H9 (cell line): ENCODE measurements at regions not wholly inside any gene's neighbourhood (a gene's known extent, or its start where the extent isn't known, plus 50 kb on each side); places are given as distances from the start of the nearest gene placed in this dataset.
"Not testable (repeated sequence)": the region's sequence is repeated elsewhere in the genome, so short reads cannot be mapped to it uniquely, and the experiment has no call there.

ENCODE experiments used
- DNase-seq: peaks from one replicate; pipeline ENCODE4 v3.0.0-alpha.2; 2017
- H2AFZ ChIP-seq: one replicate; pipeline ENCODE4 v1.6.1; 2013; ENCODE audit warnings: mild to moderate bottlenecking, low read length, control low read depth, moderate library complexity
- H2AK5ac ChIP-seq: 2 replicates; pipeline ENCODE4 v1.6.1; 2013; ENCODE audit warnings: low read length, control low read depth, mixed read lengths; ENCODE audit not compliant: insufficient read length
- H2BK120ac ChIP-seq: one replicate; pipeline ENCODE4 v1.6.1; 2013; ENCODE audit warnings: low read depth, mild to moderate bottlenecking, low read length, control low read depth, inconsistent platforms; ENCODE audit not compliant: poor library complexity, severe bottlenecking
- H2BK12ac ChIP-seq: 2 replicates; pipeline ENCODE4 v1.6.1; 2013; ENCODE audit warnings: low read length, control low read depth, mixed read lengths, low read depth; ENCODE audit not compliant: insufficient read length
- H2BK15ac ChIP-seq: 2 replicates; pipeline ENCODE4 v1.6.1; 2013; ENCODE audit warnings: low read depth, low read length, control low read depth
- H2BK20ac ChIP-seq: one replicate; pipeline ENCODE4 v1.6.1; 2013; ENCODE audit warnings: low read depth, mild to moderate bottlenecking, low read length, control low read depth, inconsistent platforms; ENCODE audit not compliant: poor library complexity, severe bottlenecking
- H2BK5ac ChIP-seq: 2 replicates; pipeline ENCODE4 v1.6.1; 2013; ENCODE audit warnings: low read length, control low read depth, mixed read lengths; ENCODE audit not compliant: insufficient read length
- H3K14ac ChIP-seq: 2 replicates; pipeline ENCODE4 v1.6.1; 2013; ENCODE audit warnings: low read length, control low read depth; ENCODE audit not compliant: insufficient read depth
- H3K18ac ChIP-seq: 2 replicates; pipeline ENCODE4 v1.6.1; 2013; ENCODE audit warnings: low read depth, mild to moderate bottlenecking, mixed read lengths, low read length, control low read depth; ENCODE audit not compliant: insufficient read length
- H3K23ac ChIP-seq: 2 replicates; pipeline ENCODE4 v1.6.1; 2013; ENCODE audit warnings: low read length, control low read depth, mixed read lengths, low read depth; ENCODE audit not compliant: insufficient read length
- H3K23me2 ChIP-seq: 2 replicates; pipeline ENCODE4 v1.6.1; 2013; ENCODE audit warnings: low read depth, mild to moderate bottlenecking, mixed read lengths, low read length, control low read depth; ENCODE audit not compliant: insufficient read length, poor library complexity, severe bottlenecking
- H3K27ac ChIP-seq: 2 replicates; pipeline ENCODE4 v1.5.1; 2013; ENCODE audit warnings: low read length, control low read depth, mixed read lengths, low read depth; ENCODE audit not compliant: insufficient read length
- H3K27me3 ChIP-seq: 2 replicates; pipeline ENCODE4 v1.6.1; 2013; ENCODE audit warnings: low read length, control low read depth, inconsistent platforms; ENCODE audit not compliant: insufficient read depth
- H3K4ac ChIP-seq: 2 replicates; pipeline ENCODE4 v1.6.1; 2013; ENCODE audit warnings: low read depth, mild to moderate bottlenecking, control low read depth, inconsistent platforms, low read length, moderate library complexity
- H3K4me1 ChIP-seq: 2 replicates; pipeline ENCODE4 v1.6.1; 2013; ENCODE audit warnings: low read length, control low read depth, inconsistent platforms; ENCODE audit not compliant: insufficient read depth
- H3K4me2 ChIP-seq: 2 replicates; pipeline ENCODE4 v1.6.1; 2013; ENCODE audit warnings: low read length, control low read depth, mixed read lengths; ENCODE audit not compliant: insufficient read length, insufficient read depth
- H3K56ac ChIP-seq: 2 replicates; pipeline ENCODE4 v1.6.1; 2013; ENCODE audit warnings: low read depth, mild to moderate bottlenecking, mixed read lengths, low read length, control low read depth; ENCODE audit not compliant: insufficient read length
- H3K79me1 ChIP-seq: 2 replicates; pipeline ENCODE4 v1.6.1; 2013; ENCODE audit warnings: low read depth, mild to moderate bottlenecking, moderate library complexity, low read length, control low read depth, inconsistent platforms; ENCODE audit not compliant: insufficient read depth, poor library complexity, severe bottlenecking
- H3K79me2 ChIP-seq: 2 replicates; pipeline ENCODE4 v1.6.1; 2013; ENCODE audit warnings: low read length, control low read depth, inconsistent platforms; ENCODE audit not compliant: insufficient read depth
- H3K9ac ChIP-seq: 2 replicates; pipeline ENCODE4 v1.6.1; 2013; ENCODE audit warnings: low read length, control low read depth, mixed read lengths; ENCODE audit not compliant: insufficient read length; ENCODE audit errors: extremely low read depth
- H3K9me3 ChIP-seq: one replicate; pipeline ENCODE4 v1.6.1; 2013; ENCODE audit warnings: low read depth, low read length, inconsistent platforms; ENCODE audit not compliant: control insufficient read depth
- H3T11ph ChIP-seq: one replicate; pipeline ENCODE4 v1.6.1; 2013; ENCODE audit warnings: mild to moderate bottlenecking, low read length, control low read depth, inconsistent platforms
- H4K20me1 ChIP-seq: one replicate; pipeline ENCODE4 v1.6.1; 2013; ENCODE audit not compliant: control insufficient read depth, insufficient read length, insufficient read depth
- H4K5ac ChIP-seq: 2 replicates; pipeline ENCODE4 v1.6.1; 2013; ENCODE audit warnings: low read depth, mild to moderate bottlenecking, mixed read lengths, low read length, control low read depth; ENCODE audit not compliant: insufficient read length
- H4K8ac ChIP-seq: replicated peaks from 2 replicates; pipeline ENCODE4 v1.6.1; 2013; ENCODE audit warnings: low read length, control low read depth, mixed read lengths, low read depth; ENCODE audit not compliant: insufficient read length
- H4K91ac ChIP-seq: 2 replicates; pipeline ENCODE4 v1.6.1; 2013; ENCODE audit warnings: low read depth, mild to moderate bottlenecking, moderate library complexity, mixed read lengths, low read length, control low read depth; ENCODE audit not compliant: insufficient read length
- H3K27ac Mint-ChIP-seq, 3 experiments: 2 replicates in 2 of 3; 3 replicates in 1 of 3; pipeline ENCODE4 v1.8.0; 2020 to 2021; ENCODE audit warnings: mixed read lengths in 3 of 3, mild to moderate bottlenecking in 1 of 3, moderate library complexity in 1 of 3
- H3K27me3 Mint-ChIP-seq: 2 replicates; pipeline ENCODE4 v1.8.0; 2021; ENCODE audit warnings: low read depth, mild to moderate bottlenecking, moderate library complexity, mixed read lengths
- H3K36me3 Mint-ChIP-seq, 3 experiments: 2 replicates in 2 of 3; 3 replicates in 1 of 3; pipeline ENCODE4 v1.8.0; 2020 to 2021; ENCODE audit warnings: low read depth in 3 of 3, mixed read lengths in 3 of 3; ENCODE audit not compliant: insufficient read depth in 1 of 3
- H3K4me1 Mint-ChIP-seq, 2 experiments: 2 replicates each; pipeline ENCODE4 v1.8.0; 2020; ENCODE audit warnings: mixed read lengths in 2 of 2
- H3K4me3 Mint-ChIP-seq, 2 experiments: 2 replicates in 1 of 2; 3 replicates in 1 of 2; pipeline ENCODE4 v1.8.0; 2020 to 2021; ENCODE audit warnings: mild to moderate bottlenecking in 2 of 2, mixed read lengths in 2 of 2, moderate library complexity in 1 of 2
- H3K9me3 Mint-ChIP-seq, 2 experiments: 2 replicates in 1 of 2; 3 replicates in 1 of 2; pipeline ENCODE4 v1.8.0; 2020; ENCODE audit warnings: mild to moderate bottlenecking in 2 of 2, mixed read lengths in 2 of 2, moderate library complexity in 1 of 2
- WGBS: extraction: QIAGEN DNeasy Blood & Tissue Kit; methylation state at CpG from one replicate; pipeline ENCODE4 v1.1.7; 2013; ENCODE audit warnings: missing lambda C conversion rate, low lambda C conversion rate, mixed read lengths; ENCODE audit not compliant: insufficient read length; ENCODE audit errors: extremely low coverage; 5-methylcytosine and 5-hydroxymethylcytosine counted together

- not testable (repeated sequence) for H2BK5ac ChIP-seq, H3K27me3 ChIP-seq, H3K14ac ChIP-seq, H3K23ac ChIP-seq, DNase-seq, H3K4me1 Mint-ChIP-seq, H3K9me3 Mint-ChIP-seq, H3K9me3 ChIP-seq, H4K8ac ChIP-seq, H2BK120ac ChIP-seq, H4K5ac ChIP-seq, H3K23me2 ChIP-seq, H3K4ac ChIP-seq, H3K27ac Mint-ChIP-seq, H3K18ac ChIP-seq, H2AFZ ChIP-seq, H3K79me1 ChIP-seq, H3K4me1 ChIP-seq, H3K56ac ChIP-seq, H3T11ph ChIP-seq, H3K4me3 Mint-ChIP-seq, H4K20me1 ChIP-seq, H3K79me2 ChIP-seq, H4K91ac ChIP-seq, H2BK20ac ChIP-seq, H3K27ac ChIP-seq, H3K27me3 Mint-ChIP-seq, H3K36me3 Mint-ChIP-seq, H3K4me2 ChIP-seq, H3K9ac ChIP-seq, H2BK12ac ChIP-seq, H2BK15ac ChIP-seq, H2AK5ac ChIP-seq
- WGBS: no CpG with 5 or more reads among the region's 4 CpGs
Observed at GRCh38 chr17:46453077-46453476, 59.2 kb upstream of the LRRC37A2 start.

GRCh38 chr17:46445849-46446248, 66.4 kb upstream of the LRRC37A2 start:
- not testable (repeated sequence) for H3K79me2 ChIP-seq, H3K4me1 Mint-ChIP-seq, H3K23me2 ChIP-seq, H2BK120ac ChIP-seq, DNase-seq, H3K27me3 ChIP-seq, H3K4me1 ChIP-seq, H3K4me3 Mint-ChIP-seq, H3K18ac ChIP-seq, H3K9me3 Mint-ChIP-seq, H3K56ac ChIP-seq, H3K27ac Mint-ChIP-seq, H3K4me2 ChIP-seq, H3K4ac ChIP-seq, H3K27me3 Mint-ChIP-seq, H3K27ac ChIP-seq, H2BK20ac ChIP-seq, H2AK5ac ChIP-seq, H2BK15ac ChIP-seq, H3K36me3 Mint-ChIP-seq, H4K5ac ChIP-seq, H3K9me3 ChIP-seq, H4K91ac ChIP-seq, H3K79me1 ChIP-seq, H2AFZ ChIP-seq, H4K20me1 ChIP-seq, H3K9ac ChIP-seq, H4K8ac ChIP-seq, H2BK12ac ChIP-seq, H3K23ac ChIP-seq, H2BK5ac ChIP-seq, H3K14ac ChIP-seq, H3T11ph ChIP-seq
- no CpG with 5 or more reads among the region's 2 CpGs for WGBS
